CD4-positive, alpha-beta T cell (primary cell): ENCODE measurements at regions not wholly inside any gene's neighbourhood (a gene's known extent, or its start where the extent isn't known, plus 50 kb on each side); places are given as distances from the start of the nearest gene placed in this dataset.

Source experiments
- ATAC-seq: fragments of 200-7000 bp; cut with Tn5 transposase; one replicate; pipeline ENCODE4 v1.10.0; 2022; ENCODE audit warnings: mild to moderate bottlenecking; ENCODE audit not compliant: poor library complexity
- CTCF ChIA-PET: fragments of 350-600 bp; sonication (Branson Sonifier 250); formaldehyde crosslinking; loops from one replicate; lab custom pipeline; 2021; ENCODE audit warnings: antibody characterized with exemption, inconsistent platforms; lab: Charles Lee
- POLR2A ChIA-PET: fragments of 350-600 bp; sonication (Branson Sonifier 250); formaldehyde crosslinking; loops from one replicate; lab custom pipeline; 2021; ENCODE audit warnings: antibody characterized with exemption, inconsistent platforms; lab: Charles Lee
- DNase-seq, 14 experiments: peaks; one replicate each; pipeline ENCODE4 v3.0.0-alpha.2; 2013 to 2020; ENCODE audit warnings: mixed read lengths in 2 of 14
- H3K27ac ChIP-seq, 2 donors: one replicate each; pipeline versions ENCODE4 v1.5.1 to v1.7.0; 2013; ENCODE audit warnings: low read length in 2 of 2, low read depth in 1 of 2, mild to moderate bottlenecking in 1 of 2
- H3K27me3 ChIP-seq, 2 experiments: 1 replicate in 1 of 2; 2 replicates in 1 of 2; pipeline versions ENCODE4 v1.6.1 to v1.7.0; 2013; ENCODE audit warnings: low read length in 2 of 2, control low read depth in 1 of 2, mild to moderate bottlenecking in 1 of 2, moderate library complexity in 1 of 2; ENCODE audit not compliant: insufficient read depth in 2 of 2, control insufficient read depth in 1 of 2
- H3K36me3 ChIP-seq: one replicate; pipeline ENCODE4 v1.6.1; 2013; ENCODE audit warnings: low read length, control low read depth; ENCODE audit not compliant: insufficient read depth
- H3K4me1 ChIP-seq: one replicate; pipeline ENCODE4 v1.6.1; 2013; ENCODE audit warnings: low read length, control low read depth; ENCODE audit not compliant: insufficient read depth
- H3K4me3 ChIP-seq: one replicate; pipeline ENCODE4 v1.5.1; 2013; ENCODE audit warnings: mild to moderate bottlenecking, low read length, moderate library complexity
- H3K9me3 ChIP-seq, 2 experiments: 1 replicate in 1 of 2; 2 replicates in 1 of 2; pipeline versions ENCODE4 v1.6.1 to v1.7.0; 2013; ENCODE audit warnings: low read length in 2 of 2, mild to moderate bottlenecking in 2 of 2, control low read depth in 1 of 2, moderate library complexity in 1 of 2; ENCODE audit not compliant: control insufficient read depth in 1 of 2, insufficient read depth in 1 of 2
- H3K27ac Mint-ChIP-seq: one replicate; pipeline ENCODE4 v1.8.0; 2020; ENCODE audit warnings: mixed read lengths
- H3K27me3 Mint-ChIP-seq: one replicate; pipeline ENCODE4 v1.8.0; 2021; ENCODE audit warnings: mixed read lengths
- H3K36me3 Mint-ChIP-seq: one replicate; pipeline ENCODE4 v1.8.0; 2021; ENCODE audit warnings: low read depth, mixed read lengths
- H3K4me1 Mint-ChIP-seq: one replicate; pipeline ENCODE4 v1.8.0; 2021; ENCODE audit warnings: low read depth, mixed read lengths
- H3K4me3 Mint-ChIP-seq: one replicate; pipeline ENCODE4 v1.8.0; 2020; ENCODE audit warnings: mild to moderate bottlenecking, mixed read lengths
- H3K9me3 Mint-ChIP-seq: one replicate; pipeline ENCODE4 v1.8.0; 2020; ENCODE audit warnings: mixed read lengths
- intact Hi-C, 2 experiments: fragments of 100-400 bp; cut with DNase I in 1 of 2; cut with micrococcal nuclease in 1 of 2; formaldehyde crosslinking; loops; one replicate each; pipeline versions ENCODE4 v1.15.1 to v1.9.0; 2023 to 2025; cut with DNase I, micrococcal nuclease
- TF ChIP-seq, protein P1 (sequence below): fragments of 200-600 bp; IDR thresholded peaks from one replicate; pipeline ENCODE4 v1.8.0; 2022; ENCODE audit warnings: antibody characterized with exemption, mild to moderate bottlenecking

DNA sequence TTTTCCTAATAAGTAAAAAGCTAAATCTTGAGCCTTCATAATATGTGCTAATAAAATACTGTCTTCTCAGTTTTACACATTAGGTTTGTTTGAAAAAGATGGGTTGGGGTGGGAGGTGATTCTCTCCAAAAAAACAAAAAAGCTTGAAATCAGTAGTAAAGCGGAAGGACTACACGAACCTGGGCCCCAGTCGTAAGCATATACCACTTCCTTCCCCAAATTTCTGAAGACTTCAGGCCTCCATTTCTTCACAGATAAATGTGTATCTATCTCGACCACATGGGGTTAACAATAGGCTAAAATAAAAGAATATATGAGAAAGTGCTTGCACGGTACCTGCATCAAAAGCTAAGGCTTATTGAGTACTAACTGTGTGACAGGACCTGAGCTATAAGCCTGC lies 51.6 kb upstream of the PAX2 start:
- POLR2A ChIA-PET: no interaction called here
- CTCF ChIA-PET: no interaction called here

More for the DNA sequence above, 51.6 kb upstream of the PAX2 start:
- Histone ChIP-seq H3K27me3 (peaks cover 12% of the 10 kb centered on the region in 2 experiments), H3K4me1 (no peaks in the 10 kb centered on the region), H3K4me3 (no peak overlapping the region), H3K27ac (no peak overlapping the region), H3K36me3 (no peaks in the 10 kb centered on the region), H3K9me3 (no peaks in the 10 kb centered on the region)
- no peak for ATAC-seq
- Mint-ChIP-seq H3K27me3 (peaks cover 61% of the 10 kb centered on the region), H3K4me1 (no peaks in the 10 kb centered on the region), H3K9me3 (no peaks in the 10 kb centered on the region), H3K27ac (no peak overlapping the region), H3K4me3 (no peak overlapping the region), H3K36me3 (no peaks in the 10 kb centered on the region)
- intact Hi-C loops: no loop called here
- TF ChIP-seq, protein P1, sequence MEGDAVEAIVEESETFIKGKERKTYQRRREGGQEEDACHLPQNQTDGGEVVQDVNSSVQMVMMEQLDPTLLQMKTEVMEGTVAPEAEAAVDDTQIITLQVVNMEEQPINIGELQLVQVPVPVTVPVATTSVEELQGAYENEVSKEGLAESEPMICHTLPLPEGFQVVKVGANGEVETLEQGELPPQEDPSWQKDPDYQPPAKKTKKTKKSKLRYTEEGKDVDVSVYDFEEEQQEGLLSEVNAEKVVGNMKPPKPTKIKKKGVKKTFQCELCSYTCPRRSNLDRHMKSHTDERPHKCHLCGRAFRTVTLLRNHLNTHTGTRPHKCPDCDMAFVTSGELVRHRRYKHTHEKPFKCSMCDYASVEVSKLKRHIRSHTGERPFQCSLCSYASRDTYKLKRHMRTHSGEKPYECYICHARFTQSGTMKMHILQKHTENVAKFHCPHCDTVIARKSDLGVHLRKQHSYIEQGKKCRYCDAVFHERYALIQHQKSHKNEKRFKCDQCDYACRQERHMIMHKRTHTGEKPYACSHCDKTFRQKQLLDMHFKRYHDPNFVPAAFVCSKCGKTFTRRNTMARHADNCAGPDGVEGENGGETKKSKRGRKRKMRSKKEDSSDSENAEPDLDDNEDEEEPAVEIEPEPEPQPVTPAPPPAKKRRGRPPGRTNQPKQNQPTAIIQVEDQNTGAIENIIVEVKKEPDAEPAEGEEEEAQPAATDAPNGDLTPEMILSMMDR: no peak
- DNase-seq: no peak
